HG02981 (cell line): ENCODE measurements at regions not wholly inside any gene's neighbourhood (a gene's known extent, or its start where the extent isn't known, plus 50 kb on each side); places are given as distances from the start of the nearest gene placed in this dataset.
A peak's percentile ranks its signal among the peaks of the same experiment; 100 is the strongest.

Source experiments
- ATAC-seq: cut with Tn5 transposase; IDR thresholded peaks from one replicate; pipeline ENCODE4 v1.9.1; 2021; ENCODE audit warnings: mild to moderate bottlenecking, moderate library complexity; ENCODE audit not compliant: unreplicated experiment

DNA sequence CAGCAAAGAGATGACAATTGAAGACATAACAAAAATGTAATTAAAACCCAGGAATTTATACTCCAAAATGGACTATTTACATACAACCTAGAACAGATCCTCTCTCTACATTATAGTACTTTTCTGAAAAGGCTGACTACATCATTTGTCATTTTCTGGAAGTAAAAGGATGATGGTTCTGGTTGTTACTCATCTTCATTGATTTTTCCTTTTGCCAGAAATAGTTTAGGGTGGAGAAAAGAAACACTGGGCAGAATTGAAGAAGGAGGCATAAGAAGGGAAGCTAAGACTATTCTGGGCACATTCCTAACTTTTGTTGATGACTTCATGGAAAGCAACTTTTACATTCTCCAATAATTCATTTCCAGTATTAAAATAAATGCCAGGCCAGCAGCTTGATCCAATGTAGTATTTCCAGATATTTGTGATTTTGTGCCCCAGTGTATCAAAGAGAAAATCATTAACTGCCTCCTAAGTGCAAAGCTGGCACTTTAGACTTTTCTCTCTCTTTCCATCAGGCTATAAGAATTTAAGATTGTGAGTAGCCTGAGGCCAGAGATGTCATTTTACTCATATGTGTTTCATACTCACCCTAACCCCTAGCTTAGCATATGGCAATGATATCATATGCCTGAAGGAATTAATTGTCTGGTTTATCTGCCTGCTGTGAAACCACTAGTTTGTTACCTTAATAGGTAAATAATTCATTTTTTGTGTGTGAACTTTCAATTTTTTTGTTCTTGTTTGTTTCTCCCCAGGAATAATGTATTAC, 369.5 kb upstream of the LYPLAL1 start:
- no peak for ATAC-seq

DNA sequence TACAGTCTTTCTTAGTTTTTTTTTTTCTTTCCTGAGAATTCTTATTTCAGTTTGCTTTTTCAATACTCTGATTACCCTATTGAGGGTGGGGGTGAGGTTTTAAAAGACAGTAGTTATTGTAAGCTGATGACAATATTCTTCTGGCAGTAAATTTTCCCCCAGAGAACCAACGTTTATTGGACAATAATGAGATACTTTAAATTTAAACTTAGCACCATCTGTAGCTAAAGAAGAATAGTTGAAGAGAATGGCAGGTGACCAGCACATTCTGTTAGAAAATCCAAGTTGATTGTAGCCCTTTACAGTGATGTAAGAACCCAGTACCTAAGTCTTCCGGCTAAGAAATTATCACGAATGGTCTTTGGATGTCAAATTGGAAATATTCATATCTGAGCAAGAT, 364.6 kb upstream of the LYPLAL1 start:
- ATAC-seq: no peak

DNA sequence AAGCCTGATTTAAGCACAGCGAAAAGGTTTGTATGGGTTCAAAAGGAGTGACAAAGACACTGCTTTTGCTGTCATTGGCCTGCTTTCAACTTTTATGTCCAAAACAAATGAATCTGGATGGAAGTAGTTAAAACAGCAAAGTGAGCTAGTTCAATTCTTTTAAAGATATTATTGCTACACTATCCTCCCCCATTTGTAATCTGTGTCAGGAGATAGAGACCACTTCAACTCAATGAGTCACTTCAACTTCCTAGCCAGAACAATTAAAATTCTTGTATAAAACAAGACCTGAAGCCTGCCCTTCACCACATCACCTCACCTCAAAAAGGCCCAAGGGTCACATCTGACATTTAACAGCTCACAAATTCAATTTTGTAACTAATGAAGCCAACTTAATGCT, 364.1 kb upstream of the LYPLAL1 start:
- no peak for ATAC-seq

DNA sequence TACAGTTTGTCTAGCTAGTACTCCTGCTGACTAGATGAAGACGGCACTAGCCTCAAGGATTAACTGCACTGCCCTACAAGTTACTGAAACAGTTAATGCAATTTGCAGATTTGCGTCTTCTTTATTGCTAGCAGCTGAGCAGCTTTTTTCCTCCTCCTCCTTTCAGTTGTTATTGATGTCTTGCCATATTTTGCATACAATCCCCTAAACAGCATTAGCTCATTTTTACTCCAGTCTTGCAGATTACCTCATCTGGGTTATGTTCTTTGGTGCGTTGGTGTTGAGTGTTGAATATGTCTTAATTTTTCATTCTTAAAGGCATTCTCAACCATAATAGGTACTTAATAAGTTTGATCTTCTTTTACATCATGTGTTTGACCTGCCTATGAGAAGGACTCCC, 363.4 kb upstream of the LYPLAL1 start:
- ATAC-seq: no peak

DNA sequence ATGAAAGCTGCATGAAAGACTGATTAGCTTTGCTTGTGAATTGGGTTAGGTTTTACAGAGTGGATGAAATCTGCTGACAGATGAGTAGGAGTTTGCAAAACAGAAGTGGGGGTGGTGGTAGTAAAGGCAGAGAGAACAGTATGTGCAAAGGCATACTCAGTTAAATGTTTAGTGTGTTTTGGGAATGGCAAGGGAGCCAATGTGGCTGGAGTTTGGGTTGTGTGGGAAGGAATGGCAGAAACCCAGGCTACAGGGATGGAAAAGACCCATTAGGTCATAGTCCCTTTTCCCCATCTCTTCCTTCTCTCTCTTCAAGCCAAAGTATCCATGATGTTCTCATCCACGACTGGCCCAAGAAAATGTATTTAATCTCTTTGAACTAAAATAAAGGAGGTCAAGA, 362.2 kb upstream of the LYPLAL1 start:
- ATAC-seq: no peak

DNA sequence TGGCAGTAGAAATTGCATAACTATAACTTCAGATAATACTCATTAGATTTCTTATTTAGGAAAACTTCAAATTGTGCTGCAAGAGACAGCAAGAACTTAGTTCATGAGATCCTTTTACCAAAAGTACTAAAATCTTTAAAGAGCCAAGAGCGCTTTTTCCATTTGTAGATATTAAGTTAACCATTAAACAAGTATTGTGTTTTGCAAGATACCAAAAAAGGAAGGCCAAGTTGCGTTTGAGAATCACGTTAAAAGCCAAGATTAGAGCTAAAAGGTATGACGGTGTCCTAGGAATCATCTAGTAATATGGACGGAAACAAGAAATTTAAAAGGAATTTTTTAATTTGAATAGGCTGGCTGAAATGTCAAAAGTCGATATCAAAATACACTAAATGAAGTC, 361.3 kb upstream of the LYPLAL1 start:
- ATAC-seq: no peak

DNA sequence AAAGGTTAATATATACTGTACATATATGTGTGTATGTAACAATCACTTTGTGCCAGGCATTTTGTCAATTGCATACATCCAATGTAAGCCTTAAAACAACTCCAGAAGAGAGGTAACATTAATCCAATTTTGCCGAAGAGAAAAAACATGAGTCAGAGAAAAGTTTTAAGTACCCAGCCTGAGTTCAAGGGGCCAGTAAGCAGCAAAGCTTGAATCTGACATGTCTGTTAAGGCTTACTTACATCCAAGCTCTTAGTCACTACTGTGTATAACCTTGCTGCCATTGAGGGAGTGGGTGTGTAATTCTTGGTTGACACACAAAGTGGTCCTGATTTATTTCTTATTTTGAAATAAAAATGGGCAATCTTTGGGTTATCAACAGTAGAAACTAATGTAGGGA, 360.4 kb upstream of the LYPLAL1 start:
- no peak for ATAC-seq

DNA sequence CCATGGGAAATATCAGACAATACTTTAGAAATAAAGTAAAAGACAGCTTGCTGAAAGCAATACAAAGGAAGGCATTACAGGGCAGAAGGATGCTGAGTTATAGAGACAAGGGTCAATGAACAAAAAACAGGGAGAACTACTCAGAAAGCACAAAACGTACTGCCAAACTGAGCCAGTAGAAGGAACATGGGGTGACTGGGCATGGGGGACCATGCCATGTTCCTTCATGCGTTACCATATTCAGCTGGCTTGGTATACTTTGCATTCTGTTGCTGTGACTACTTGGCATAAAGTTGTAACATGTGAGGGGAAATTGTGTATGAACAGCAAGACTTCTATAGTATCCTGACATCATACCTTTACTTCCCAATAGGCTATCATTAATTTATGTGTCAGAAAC, 358.6 kb upstream of the LYPLAL1 start:
- ATAC-seq: no peak

DNA sequence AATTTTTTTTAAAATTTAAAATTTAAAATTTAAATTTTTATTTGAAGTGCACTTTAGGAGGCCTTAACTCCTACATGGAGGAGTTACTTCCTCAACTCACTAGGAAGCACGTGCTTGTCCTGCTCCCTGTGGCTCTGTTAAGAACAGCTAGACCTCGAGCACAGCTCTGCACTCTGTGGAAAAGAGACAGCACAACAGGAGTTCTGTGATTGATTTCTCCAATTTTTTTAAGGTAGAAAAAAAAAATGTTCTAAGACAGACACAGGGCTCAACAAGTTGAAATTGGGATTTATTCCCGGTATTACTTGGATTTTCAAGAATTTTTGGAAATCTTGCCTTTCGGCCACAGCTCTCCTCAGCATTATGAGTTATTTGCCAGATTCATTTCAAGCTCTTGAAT, 356.6 kb upstream of the LYPLAL1 start:
- ATAC-seq: no peak

DNA sequence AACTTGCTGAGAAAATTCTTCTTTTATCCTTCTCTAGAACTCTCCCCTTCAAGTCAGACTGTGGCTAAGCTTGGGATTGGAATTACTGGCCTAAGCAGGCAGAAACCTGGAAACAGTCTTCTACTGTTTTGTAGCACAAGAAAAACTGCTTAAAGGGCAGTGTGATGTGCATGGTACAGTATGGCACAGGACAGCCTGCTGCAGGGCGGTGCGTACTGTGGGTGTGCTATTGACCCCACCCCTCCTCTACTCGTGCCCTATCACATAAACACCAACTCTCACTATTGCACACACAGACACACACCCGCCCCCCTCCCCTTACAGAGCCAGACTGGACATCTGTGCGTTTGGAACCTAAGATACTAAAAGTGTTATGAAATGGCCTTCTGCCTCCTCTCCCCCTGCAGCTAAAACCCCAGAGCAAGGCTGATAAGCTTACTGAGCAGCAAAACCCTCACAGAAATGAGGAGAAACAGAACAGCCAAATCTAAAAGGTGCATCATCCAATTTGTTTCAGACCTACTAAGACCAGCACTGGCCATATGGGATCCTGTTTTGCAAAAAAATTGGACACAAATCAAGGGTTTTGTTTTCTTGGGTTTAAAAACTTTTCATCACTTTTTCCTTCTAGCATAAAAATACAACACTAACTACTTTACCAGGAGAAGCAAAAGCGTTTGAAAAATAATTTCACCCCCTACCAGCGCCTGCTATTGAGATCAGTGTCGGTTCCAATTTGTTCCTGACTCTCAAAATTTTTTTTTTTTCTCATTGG, 355.8 kb upstream of the LYPLAL1 start:
- ATAC-seq: no peak

DNA sequence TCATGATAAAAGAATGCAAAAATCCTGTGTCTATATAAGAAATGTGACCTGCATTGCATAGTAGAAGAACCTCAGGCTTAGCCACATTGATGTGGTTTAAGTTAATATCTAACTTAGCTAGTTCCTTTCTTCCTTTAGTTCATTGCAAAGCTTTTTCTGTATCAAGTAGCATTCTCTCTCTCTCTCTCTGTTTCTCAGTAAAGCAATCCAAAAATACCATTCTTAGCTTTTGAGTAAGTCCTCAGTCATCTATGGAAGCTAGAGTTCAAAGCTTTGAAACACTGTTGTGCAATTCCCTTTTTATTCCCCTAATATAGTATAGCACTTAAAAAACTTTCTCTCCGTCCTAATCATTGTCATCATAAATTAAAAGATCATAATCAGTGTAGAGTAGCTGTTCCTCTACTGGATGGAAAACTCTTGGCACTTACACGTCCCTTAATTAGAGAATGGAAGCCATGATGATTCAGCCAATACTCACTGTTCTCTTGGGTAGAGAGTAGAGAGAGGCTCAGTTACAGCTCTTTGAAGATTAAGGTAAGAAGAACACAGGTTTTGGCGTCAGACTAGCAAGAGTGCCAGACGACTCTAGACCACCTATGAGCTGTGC, 350.3 kb upstream of the LYPLAL1 start:
- ATAC-seq: peak; percentile 90

DNA sequence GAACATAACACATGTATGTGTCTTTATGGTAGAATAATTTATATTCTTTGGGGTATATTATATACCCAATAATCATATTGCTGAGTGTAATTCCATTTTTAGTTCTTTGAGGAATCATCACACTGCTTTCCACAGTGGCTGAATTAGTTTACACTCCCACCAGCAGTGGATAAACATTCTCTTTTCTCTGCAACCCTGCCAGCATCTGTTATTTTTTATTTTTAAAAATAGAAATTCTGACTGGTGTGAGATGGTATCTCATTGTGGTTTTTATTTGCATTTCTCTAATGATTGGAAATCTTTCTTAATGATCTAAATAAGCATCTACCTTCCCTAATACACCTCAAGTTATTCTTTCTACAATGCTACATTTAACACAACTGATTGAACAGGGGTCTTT, 346.2 kb upstream of the LYPLAL1 start:
- no peak for ATAC-seq

DNA sequence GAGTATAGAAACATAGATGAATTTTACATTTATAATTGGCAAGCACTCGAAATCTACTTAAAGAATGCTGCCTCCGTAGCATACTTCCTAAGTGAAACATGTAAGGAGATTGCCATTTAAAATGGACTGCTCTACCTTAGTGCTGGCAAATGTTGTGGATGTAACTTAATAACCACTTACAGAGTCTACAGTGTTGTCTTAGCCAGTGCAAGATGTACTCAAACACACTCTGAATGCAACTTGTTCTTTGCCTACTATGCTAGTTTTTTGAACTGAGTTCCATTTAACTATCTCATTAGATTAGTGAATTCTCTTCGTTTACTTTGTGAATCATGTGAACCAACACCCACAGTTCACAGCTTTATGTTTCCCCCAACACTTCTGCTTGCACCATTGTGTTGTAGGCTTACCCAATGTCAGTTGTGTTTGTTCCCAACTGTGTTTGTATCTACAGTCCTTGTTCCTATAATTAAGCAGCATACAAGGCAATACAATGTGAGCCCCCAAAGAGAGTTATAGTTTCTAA, 345.5 kb upstream of the LYPLAL1 start:
- ATAC-seq: no peak

DNA sequence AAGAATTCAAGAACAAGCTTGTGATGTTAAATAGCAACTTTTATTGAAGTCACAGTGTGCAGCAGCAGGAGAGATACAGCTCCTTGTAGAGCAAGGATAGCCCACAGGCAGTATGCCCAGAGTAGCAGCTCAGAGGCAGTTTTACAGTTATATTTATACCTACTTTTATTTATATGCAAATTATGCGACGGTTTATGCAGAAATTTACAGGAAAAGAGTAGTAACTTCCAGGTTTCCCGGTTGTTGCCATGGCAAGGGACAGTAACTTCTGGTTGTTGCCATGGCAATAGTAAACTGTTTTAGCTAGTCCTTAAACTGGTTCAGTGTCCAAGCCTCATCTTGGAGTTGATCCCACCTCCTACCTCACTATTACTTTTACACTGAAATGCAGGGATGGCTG, 344.6 kb upstream of the LYPLAL1 start:
- no peak for ATAC-seq

DNA sequence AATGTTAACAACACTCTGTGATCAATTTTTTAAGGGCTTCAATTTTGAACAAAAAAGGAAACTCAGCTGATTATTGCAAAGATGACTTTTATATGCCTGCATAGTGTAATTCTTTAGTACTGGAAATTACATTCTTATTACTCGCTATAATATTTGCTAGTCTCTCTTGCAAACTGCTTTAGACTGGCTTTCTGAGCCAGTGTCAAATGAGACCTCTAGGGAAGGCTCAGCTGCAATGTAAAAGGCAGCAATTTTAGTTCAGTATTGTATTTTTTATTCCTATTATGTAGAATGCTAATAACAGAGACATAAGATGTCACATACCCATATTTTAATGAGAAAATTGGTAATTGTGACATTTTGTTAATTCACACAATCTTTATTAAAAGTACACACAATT, 338.1 kb upstream of the LYPLAL1 start:
- ATAC-seq: no peak

DNA sequence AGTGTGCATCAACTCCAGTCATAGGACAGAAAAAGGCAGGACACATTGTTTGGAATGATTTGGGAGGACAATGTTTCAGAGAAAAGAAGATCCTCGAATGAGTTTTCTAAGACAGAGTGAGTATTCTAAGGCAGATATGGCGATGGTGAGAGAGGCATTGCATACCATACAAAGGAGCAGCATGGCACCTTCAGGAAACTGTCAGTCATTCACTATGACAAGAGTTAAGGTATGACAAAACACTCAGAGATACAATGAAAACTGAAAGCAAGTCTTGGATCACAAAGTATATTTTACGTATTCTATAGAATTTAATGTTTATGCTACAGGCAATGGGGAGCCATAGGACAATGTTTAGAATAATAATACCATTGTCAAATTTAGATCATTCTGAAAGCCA, 337.4 kb upstream of the LYPLAL1 start:
- no peak for ATAC-seq

DNA sequence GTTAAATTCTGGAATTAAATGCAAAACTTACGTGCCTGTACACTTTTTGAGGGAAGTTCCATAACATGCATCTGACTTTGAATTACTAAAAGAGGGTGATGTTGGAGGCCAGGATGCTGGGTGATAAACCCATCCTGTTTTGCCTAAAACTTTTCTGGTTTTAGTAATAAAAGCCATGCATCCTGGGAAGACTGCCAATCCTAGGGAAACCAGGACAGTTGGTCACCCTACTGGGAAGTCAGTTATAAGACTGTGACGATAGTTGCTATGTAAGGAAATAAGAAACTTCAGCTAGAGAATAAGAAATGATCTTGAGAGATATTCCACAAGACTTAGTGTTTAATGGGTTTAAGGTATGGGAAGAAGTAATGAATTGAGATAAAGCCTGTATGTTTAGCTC, 336.6 kb upstream of the LYPLAL1 start:
- no peak for ATAC-seq

DNA sequence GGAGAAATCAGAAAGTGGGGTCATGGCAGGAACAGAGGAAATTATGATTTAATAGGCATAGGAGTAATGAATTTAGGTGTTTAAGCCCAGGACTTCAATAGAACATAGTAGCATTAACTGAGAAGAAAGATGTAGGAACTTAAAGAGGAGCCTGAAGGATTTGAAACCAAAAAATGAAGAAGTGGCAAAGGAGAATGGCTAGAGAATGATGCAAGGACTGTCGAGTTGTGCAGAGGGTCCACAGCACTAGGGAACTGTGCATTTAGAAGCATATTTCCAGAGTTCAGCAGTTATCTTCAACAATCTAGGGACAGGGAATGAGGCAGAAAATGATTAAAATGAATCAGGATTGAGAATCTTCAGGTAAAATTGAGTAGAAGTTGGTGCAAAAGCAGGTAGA, 328.1 kb upstream of the LYPLAL1 start:
- no peak for ATAC-seq

DNA sequence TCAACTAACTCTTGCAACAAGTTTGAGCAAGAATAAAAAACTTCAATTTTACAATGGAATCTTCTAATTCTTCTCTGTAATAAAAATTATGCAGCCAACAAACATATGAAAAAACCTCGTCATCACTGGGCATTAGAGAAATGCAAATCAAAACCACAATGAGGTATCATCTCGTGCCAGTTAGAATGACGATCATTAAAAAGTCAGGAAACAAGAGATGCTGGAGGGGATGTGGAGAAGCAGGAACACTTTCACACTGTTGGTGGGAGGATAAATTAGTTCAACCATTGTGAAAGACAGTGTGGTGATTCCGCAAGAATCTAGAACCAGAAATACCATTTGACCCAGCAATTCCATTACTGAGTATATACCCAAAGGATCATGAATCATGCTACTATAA, 327.5 kb upstream of the LYPLAL1 start:
- no peak for ATAC-seq

DNA sequence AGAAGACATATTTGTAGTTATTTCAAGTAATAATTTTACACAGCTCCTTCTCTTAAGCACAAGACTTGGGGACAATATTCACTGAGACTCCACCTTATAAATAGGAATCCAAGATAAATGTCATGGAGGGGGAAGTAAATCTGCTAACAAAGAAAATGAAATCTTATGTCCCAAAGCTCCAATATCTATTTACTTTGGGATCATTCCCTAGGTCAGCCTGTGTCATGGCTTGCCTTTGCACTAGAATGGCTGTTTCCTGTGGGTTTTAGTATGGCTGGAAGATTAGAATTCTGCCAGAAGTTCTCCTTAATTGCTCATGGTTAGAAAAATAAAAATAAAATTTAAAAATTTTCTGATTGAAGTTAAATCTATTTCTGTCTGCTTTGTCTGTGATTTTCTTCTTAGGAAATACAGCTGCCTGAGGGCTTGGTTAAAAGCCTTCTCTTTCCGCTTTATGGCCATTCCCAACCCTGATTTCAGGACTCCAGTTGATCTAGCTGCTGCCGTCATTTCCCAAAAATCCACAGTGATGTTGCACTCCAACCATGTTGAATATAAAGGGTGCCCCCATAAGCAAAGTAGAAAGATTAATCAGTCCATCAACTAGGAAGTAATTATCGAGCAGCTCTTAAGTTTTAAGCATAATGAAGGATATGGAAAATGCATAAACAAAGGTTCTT, 326.4 kb upstream of the LYPLAL1 start:
- ATAC-seq: no peak

DNA sequence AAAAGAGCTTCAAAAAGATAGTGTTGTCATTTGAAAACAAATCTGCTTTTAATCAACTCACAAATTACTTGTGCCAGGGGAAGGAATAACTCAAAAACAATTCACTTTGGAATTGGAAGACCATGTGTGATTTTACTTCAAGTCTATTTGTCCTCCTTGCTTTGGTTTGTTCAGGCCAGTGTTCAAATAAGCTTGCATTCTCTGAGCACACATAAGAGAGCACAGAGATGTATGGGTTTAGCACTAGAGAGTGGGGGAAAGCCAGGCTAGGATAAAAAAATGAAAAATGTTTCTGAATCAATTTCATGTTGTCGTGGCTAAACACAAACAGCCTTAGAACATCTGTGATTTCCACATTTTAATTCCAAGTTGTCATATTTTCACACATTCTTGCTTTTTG, 325.7 kb upstream of the LYPLAL1 start:
- no peak for ATAC-seq
